ENCODE measurements at regions not wholly inside any gene's neighbourhood (a gene's known extent, or its start where the extent isn't known, plus 50 kb on each side); places are given as distances from the start of the nearest gene placed in this dataset.

GRCh38 chr3:189080745-189081144 lies 91.0 kb upstream of the TPRG1 start:
- DNase-seq (ENCODE audit: extremely low spot score) = no peak
- no peak for TF ChIP-seq POLR2AphosphoS5 (IDR thresholded peaks at IDR 0.05)
- TF ChIP-seq EP300 (IDR thresholded peaks at IDR 0.05) = no peak
- TF ChIP-seq, protein P1, sequence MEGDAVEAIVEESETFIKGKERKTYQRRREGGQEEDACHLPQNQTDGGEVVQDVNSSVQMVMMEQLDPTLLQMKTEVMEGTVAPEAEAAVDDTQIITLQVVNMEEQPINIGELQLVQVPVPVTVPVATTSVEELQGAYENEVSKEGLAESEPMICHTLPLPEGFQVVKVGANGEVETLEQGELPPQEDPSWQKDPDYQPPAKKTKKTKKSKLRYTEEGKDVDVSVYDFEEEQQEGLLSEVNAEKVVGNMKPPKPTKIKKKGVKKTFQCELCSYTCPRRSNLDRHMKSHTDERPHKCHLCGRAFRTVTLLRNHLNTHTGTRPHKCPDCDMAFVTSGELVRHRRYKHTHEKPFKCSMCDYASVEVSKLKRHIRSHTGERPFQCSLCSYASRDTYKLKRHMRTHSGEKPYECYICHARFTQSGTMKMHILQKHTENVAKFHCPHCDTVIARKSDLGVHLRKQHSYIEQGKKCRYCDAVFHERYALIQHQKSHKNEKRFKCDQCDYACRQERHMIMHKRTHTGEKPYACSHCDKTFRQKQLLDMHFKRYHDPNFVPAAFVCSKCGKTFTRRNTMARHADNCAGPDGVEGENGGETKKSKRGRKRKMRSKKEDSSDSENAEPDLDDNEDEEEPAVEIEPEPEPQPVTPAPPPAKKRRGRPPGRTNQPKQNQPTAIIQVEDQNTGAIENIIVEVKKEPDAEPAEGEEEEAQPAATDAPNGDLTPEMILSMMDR (IDR thresholded peaks at IDR 0.05) = no peak
- no peak for TF ChIP-seq POLR2A (IDR thresholded peaks at IDR 0.05; ENCODE audit: low read depth)
- intact Hi-C loops (cut with DNase I) = no loop called here
- Histone ChIP-seq H3K4me3 (no peak overlapping the region), H3K4me1 (no peaks in the 10 kb centered on the region), H3K9me3 (no peaks in the 10 kb centered on the region), H3K27me3 (no peaks in the 10 kb centered on the region), H3K27ac (replicated peaks in 1 of 4) (no peak overlapping the region), H3K36me3 (no peaks in the 10 kb centered on the region)
- 77% methylated on average over 2 of the region's 2 CpGs for whole genome bisulfite sequencing

DNA sequence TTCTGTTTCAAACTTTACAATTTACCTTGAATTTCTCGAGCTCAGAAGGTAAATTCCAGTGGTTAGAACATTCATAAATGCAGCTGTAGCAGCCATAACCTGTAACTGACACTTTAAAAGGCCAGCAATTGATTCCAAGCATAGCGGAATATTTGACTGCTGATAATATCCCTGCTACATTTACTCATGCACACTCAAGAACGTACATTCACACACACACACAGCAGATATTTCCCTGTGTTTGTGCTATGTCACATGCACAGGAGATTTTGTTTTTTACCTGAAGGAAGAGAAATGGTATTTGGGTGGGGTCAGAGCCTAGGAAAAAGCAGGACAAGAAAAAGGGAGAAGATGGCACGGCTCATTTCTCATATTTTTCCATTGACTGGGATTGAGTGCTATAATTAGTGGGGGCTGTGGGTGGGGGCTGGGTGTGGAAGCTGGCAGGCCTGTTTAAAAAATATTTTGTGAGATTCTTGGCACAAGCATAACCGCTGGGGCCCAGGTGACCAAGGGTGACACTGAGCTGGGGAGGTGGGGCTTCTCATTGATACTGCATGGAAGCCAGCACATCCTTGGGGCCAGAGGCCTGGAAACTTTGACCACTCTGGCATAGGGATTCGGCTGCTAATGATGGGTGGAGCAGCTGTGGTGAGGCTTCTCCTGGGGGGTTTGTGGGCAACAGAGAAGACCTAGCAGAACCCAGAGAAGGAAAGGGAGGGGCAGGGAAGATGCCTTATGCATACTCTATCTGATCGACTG lies 88.9 kb upstream of the TPRG1 start:
- intact Hi-C loops (cut with DNase I) = no loop called here
- no peak for TF ChIP-seq POLR2AphosphoS5 (IDR thresholded peaks at IDR 0.05)
- no peak for TF ChIP-seq POLR2A (IDR thresholded peaks at IDR 0.05; ENCODE audit: low read depth)
- TF ChIP-seq, protein P1 (IDR thresholded peaks at IDR 0.05) = no peak
- no peak for TF ChIP-seq EP300 (IDR thresholded peaks at IDR 0.05)
- H3K4me3 ChIP-seq = no peak overlapping the region
- no peak for DNase-seq (ENCODE audit: extremely low spot score)
- whole genome bisulfite sequencing = 82% methylated on average over 7 of the region's 7 CpGs
- no peak overlapping the region for H3K27ac ChIP-seq (replicated peaks in 1 of 4)
- H3K9me3 ChIP-seq = no peaks in the 10 kb centered on the region
- H3K4me1 ChIP-seq = no peaks in the 10 kb centered on the region
- H3K36me3 ChIP-seq = no peaks in the 10 kb centered on the region
- no peaks in the 10 kb centered on the region for H3K27me3 ChIP-seq

DNA sequence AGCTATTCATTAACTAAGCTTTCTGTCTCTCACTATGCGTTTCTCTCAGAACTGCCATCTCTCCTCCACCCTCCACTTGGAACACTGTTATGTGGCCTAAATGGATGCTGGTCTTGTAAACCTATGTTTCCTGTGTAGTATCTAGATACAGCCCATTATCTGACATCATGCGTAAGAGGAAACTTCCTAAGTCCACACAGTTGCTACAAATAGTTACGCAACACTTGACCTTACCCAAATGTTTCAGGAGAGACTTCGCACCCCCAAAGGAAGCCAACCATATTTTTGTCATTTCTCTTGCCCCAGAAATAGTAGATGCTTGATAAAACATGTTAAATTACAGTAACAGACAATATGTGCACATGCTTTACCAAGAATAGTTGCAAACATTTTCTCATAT lies 87.2 kb upstream of the TPRG1 start:
- H3K27ac ChIP-seq (replicated peaks in 1 of 4) = no peak overlapping the region
- no peaks in the 10 kb centered on the region for H3K4me1 ChIP-seq
- 84% methylated on average over 4 of the region's 4 CpGs for WGBS
- DNase-seq (ENCODE audit: extremely low spot score) = no peak
- no peak overlapping the region for H3K4me3 ChIP-seq
- no peaks in the 10 kb centered on the region for H3K9me3 ChIP-seq
- TF ChIP-seq, protein P1 (IDR thresholded peaks at IDR 0.05) = no peak
- no peak for TF ChIP-seq EP300 (IDR thresholded peaks at IDR 0.05)
- no peak for TF ChIP-seq POLR2A (IDR thresholded peaks at IDR 0.05; ENCODE audit: low read depth)
- no peak for TF ChIP-seq POLR2AphosphoS5 (IDR thresholded peaks at IDR 0.05)
- no peaks in the 10 kb centered on the region for H3K27me3 ChIP-seq
- intact Hi-C loops (cut with DNase I) = no loop called here
- no peaks in the 10 kb centered on the region for H3K36me3 ChIP-seq

GRCh38 chr3:189092547-189092946 lies 79.2 kb upstream of the TPRG1 start:
- no peaks in the 10 kb centered on the region for H3K9me3 ChIP-seq
- H3K4me3 ChIP-seq = no peak overlapping the region
- TF ChIP-seq, protein P1 (IDR thresholded peaks at IDR 0.05) = no peak
- TF ChIP-seq POLR2AphosphoS5 (IDR thresholded peaks at IDR 0.05) (no peak), POLR2A (IDR thresholded peaks at IDR 0.05; ENCODE audit: low read depth) (no peak), EP300 (IDR thresholded peaks at IDR 0.05) (no peak)
- H3K27me3 ChIP-seq = no peaks in the 10 kb centered on the region
- no peak for DNase-seq (ENCODE audit: extremely low spot score)
- WGBS = 85% methylated on average over 4 of the region's 4 CpGs
- no peaks in the 10 kb centered on the region for H3K36me3 ChIP-seq
- H3K4me1 ChIP-seq = no peaks in the 10 kb centered on the region
- no peak overlapping the region for H3K27ac ChIP-seq (replicated peaks in 1 of 4)
- intact Hi-C loops (cut with DNase I) = no loop called here

GRCh38 chr3:189094539-189094938 lies 77.2 kb upstream of the TPRG1 start:
- Histone ChIP-seq H3K4me3 (no peak overlapping the region), H3K9me3 (no peaks in the 10 kb centered on the region), H3K36me3 (no peaks in the 10 kb centered on the region), H3K27me3 (no peaks in the 10 kb centered on the region), H3K4me1 (peaks cover 0 to 4% (median 0%) of the 10 kb centered on the region in 4 donors), H3K27ac (replicated peaks in 1 of 4) (no peak overlapping the region)
- intact Hi-C loops (cut with DNase I) = no loop called here
- no peak for DNase-seq (ENCODE audit: extremely low spot score)
- 80% methylated on average over 6 of the region's 6 CpGs for WGBS
- TF ChIP-seq EP300 (IDR thresholded peaks at IDR 0.05) (no peak), POLR2A (IDR thresholded peaks at IDR 0.05; ENCODE audit: low read depth) (no peak), POLR2AphosphoS5 (IDR thresholded peaks at IDR 0.05) (no peak)
- TF ChIP-seq, protein P1 (IDR thresholded peaks at IDR 0.05) = no peak

Measured in esophagus muscularis mucosa (tissue), 4 donors.